SJSA1 (cell line): ENCODE measurements at regions not wholly inside any gene's neighbourhood (a gene's known extent, or its start where the extent isn't known, plus 50 kb on each side); places are given as distances from the start of the nearest gene placed in this dataset.
"Not testable (repeated sequence)": the region's sequence is repeated elsewhere in the genome, so short reads cannot be mapped to it uniquely, and the experiment has no call there.

Experiments
- DNase-seq, 2 experiments: peaks; one replicate each; pipeline ENCODE4 v3.0.0-alpha.2; 2015 to 2020; ENCODE audit warnings: low spot score in 2 of 2, low read depth in 1 of 2
- H3K27ac ChIP-seq: fragments of 250-450 bp; sonication (Bioruptor Pico); 2 replicates; pipeline ENCODE4 v1.5.1; 2020; ENCODE audit warnings: mild to moderate bottlenecking, moderate library complexity
- H3K27me3 ChIP-seq: fragments of 250-450 bp; sonication (Bioruptor Pico); replicated peaks from 2 replicates; pipeline ENCODE4 v1.5.1; 2020; ENCODE audit warnings: mild to moderate bottlenecking, moderate library complexity
- H3K36me3 ChIP-seq: fragments of 250-450 bp; sonication (Bioruptor Pico); 2 replicates; pipeline ENCODE4 v1.5.1; 2020; ENCODE audit warnings: mild to moderate bottlenecking
- H3K4me1 ChIP-seq: fragments of 250-450 bp; sonication (Bioruptor Pico); replicated peaks from 2 replicates; pipeline ENCODE4 v1.6.1; 2021; ENCODE audit warnings: mild to moderate bottlenecking
- H3K4me3 ChIP-seq: fragments of 250-450 bp; sonication (Bioruptor Pico); 2 replicates; pipeline ENCODE4 v1.5.1; 2020; ENCODE audit warnings: mild to moderate bottlenecking
- H3K9me3 ChIP-seq: fragments of 250-450 bp; sonication (Bioruptor Pico); replicated peaks from 2 replicates; pipeline ENCODE4 v1.5.1; 2020; ENCODE audit warnings: mild to moderate bottlenecking

- no peaks in the 10 kb centered on the region for H3K36me3 ChIP-seq
- no peaks in the 10 kb centered on the region for H3K4me1 ChIP-seq
- H3K27ac ChIP-seq: no peak overlapping the region
- H3K27me3 ChIP-seq: no peaks in the 10 kb centered on the region
- DNase-seq: no peak
- H3K9me3 ChIP-seq: no peaks in the 10 kb centered on the region
- no peak overlapping the region for H3K4me3 ChIP-seq
Measured at GRCh38 chr7:79668292-79668691, 214.8 kb upstream of the MAGI2 start.

- H3K27me3 ChIP-seq: no peaks in the 10 kb centered on the region
- H3K27ac ChIP-seq: no peak overlapping the region
- no peaks in the 10 kb centered on the region for H3K4me1 ChIP-seq
- H3K9me3 ChIP-seq: no peaks in the 10 kb centered on the region
- no peaks in the 10 kb centered on the region for H3K36me3 ChIP-seq
- no peak overlapping the region for H3K4me3 ChIP-seq
- no peak for DNase-seq
Measured at GRCh38 chr7:79666472-79666871, 213.0 kb upstream of the MAGI2 start.

- Histone ChIP-seq H3K27me3 (no peaks in the 10 kb centered on the region), H3K27ac (no peak overlapping the region), H3K36me3 (no peaks in the 10 kb centered on the region), H3K4me3 (no peak overlapping the region), H3K9me3 (no peaks in the 10 kb centered on the region), H3K4me1 (no peaks in the 10 kb centered on the region)
- no peak for DNase-seq
Measured at GRCh38 chr7:79664884-79665676, 211.6 kb upstream of the MAGI2 start.

- Histone ChIP-seq H3K27me3 (no peaks in the 10 kb centered on the region), H3K4me3 (no peak overlapping the region), H3K36me3 (no peaks in the 10 kb centered on the region), H3K9me3 (no peaks in the 10 kb centered on the region), H3K4me1 (no peaks in the 10 kb centered on the region), H3K27ac (no peak overlapping the region)
- no peak for DNase-seq
Measured at GRCh38 chr7:79658304-79658703, 204.8 kb upstream of the MAGI2 start.

- Histone ChIP-seq H3K27ac (no peak overlapping the region), H3K4me3 (no peak overlapping the region), H3K36me3 (no peaks in the 10 kb centered on the region), H3K9me3 (no peaks in the 10 kb centered on the region), H3K4me1 (no peaks in the 10 kb centered on the region), H3K27me3 (no peaks in the 10 kb centered on the region)
- DNase-seq: no peak
Measured at GRCh38 chr7:79653136-79653631, 199.7 kb upstream of the MAGI2 start.

- no peak for DNase-seq
- H3K9me3 ChIP-seq: no peaks in the 10 kb centered on the region
- H3K4me1 ChIP-seq: no peaks in the 10 kb centered on the region
- no peaks in the 10 kb centered on the region for H3K36me3 ChIP-seq
- no peak overlapping the region for H3K4me3 ChIP-seq
- no peaks in the 10 kb centered on the region for H3K27me3 ChIP-seq
- no peak overlapping the region for H3K27ac ChIP-seq
Measured at GRCh38 chr7:79652619-79653018, 199.2 kb upstream of the MAGI2 start.

- no peaks in the 10 kb centered on the region for H3K36me3 ChIP-seq
- no peak for DNase-seq
- no peak overlapping the region for H3K4me3 ChIP-seq
- H3K27me3 ChIP-seq: no peaks in the 10 kb centered on the region
- no peaks in the 10 kb centered on the region for H3K9me3 ChIP-seq
- no peaks in the 10 kb centered on the region for H3K4me1 ChIP-seq
- no peak overlapping the region for H3K27ac ChIP-seq
Measured at GRCh38 chr7:79647711-79648110, 194.2 kb upstream of the MAGI2 start.

- DNase-seq: no peak
- H3K36me3 ChIP-seq: no peaks in the 10 kb centered on the region
- no peak overlapping the region for H3K27ac ChIP-seq
- no peaks in the 10 kb centered on the region for H3K4me1 ChIP-seq
- H3K9me3 ChIP-seq: no peaks in the 10 kb centered on the region
- H3K27me3 ChIP-seq: no peaks in the 10 kb centered on the region
- no peak overlapping the region for H3K4me3 ChIP-seq
Measured at GRCh38 chr7:79646278-79646677, 192.8 kb upstream of the MAGI2 start.

GRCh38 chr7:79636849-79637248, 183.4 kb upstream of the MAGI2 start:
- DNase-seq: no peak
- H3K4me3 ChIP-seq: no peak overlapping the region
- no peaks in the 10 kb centered on the region for H3K9me3 ChIP-seq
- H3K27me3 ChIP-seq: no peaks in the 10 kb centered on the region
- no peaks in the 10 kb centered on the region for H3K36me3 ChIP-seq
- H3K4me1 ChIP-seq: no peaks in the 10 kb centered on the region
- no peak overlapping the region for H3K27ac ChIP-seq

- H3K9me3 ChIP-seq, H3K27ac ChIP-seq, H3K36me3 ChIP-seq, H3K4me1 ChIP-seq, DNase-seq, H3K4me3 ChIP-seq, H3K27me3 ChIP-seq: not testable (repeated sequence)
Measured at GRCh38 chr7:79625921-79626320, 172.5 kb upstream of the MAGI2 start.

GRCh38 chr7:79624336-79624735, 170.9 kb upstream of the MAGI2 start:
- H3K27ac ChIP-seq: no peak overlapping the region
- H3K27me3 ChIP-seq: no peaks in the 10 kb centered on the region
- DNase-seq: no peak
- no peaks in the 10 kb centered on the region for H3K9me3 ChIP-seq
- H3K36me3 ChIP-seq: no peaks in the 10 kb centered on the region
- H3K4me1 ChIP-seq: no peaks in the 10 kb centered on the region
- H3K4me3 ChIP-seq: no peak overlapping the region

GRCh38 chr7:79622781-79623180, 169.3 kb upstream of the MAGI2 start:
- Histone ChIP-seq H3K9me3 (no peaks in the 10 kb centered on the region), H3K4me1 (no peaks in the 10 kb centered on the region), H3K4me3 (no peak overlapping the region), H3K27ac (no peak overlapping the region), H3K27me3 (no peaks in the 10 kb centered on the region), H3K36me3 (no peaks in the 10 kb centered on the region)
- DNase-seq: no peak

- H3K27ac ChIP-seq: no peak overlapping the region
- no peak for DNase-seq
- no peaks in the 10 kb centered on the region for H3K27me3 ChIP-seq
- no peaks in the 10 kb centered on the region for H3K36me3 ChIP-seq
- no peaks in the 10 kb centered on the region for H3K9me3 ChIP-seq
- H3K4me1 ChIP-seq: no peaks in the 10 kb centered on the region
- H3K4me3 ChIP-seq: no peak overlapping the region
Measured at GRCh38 chr7:79620291-79620690, 166.8 kb upstream of the MAGI2 start.

GRCh38 chr7:79619216-79619615, 165.7 kb upstream of the MAGI2 start:
- Histone ChIP-seq H3K4me1 (no peaks in the 10 kb centered on the region), H3K27ac (no peak overlapping the region), H3K36me3 (no peaks in the 10 kb centered on the region), H3K9me3 (no peaks in the 10 kb centered on the region), H3K27me3 (no peaks in the 10 kb centered on the region), H3K4me3 (no peak overlapping the region)
- DNase-seq: no peak
